K562 (cell line): ENCODE measurements at regions not wholly inside any gene's neighbourhood (a gene's known extent, or its start where the extent isn't known, plus 50 kb on each side); places are given as distances from the start of the nearest gene placed in this dataset.

Source experiments
- ATAC-seq: fragments of 200-7000 bp; cut with Tn5 transposase; 3 replicates; pipeline ENCODE4 v1.9.1; 2020; ENCODE audit warnings: moderate library complexity
- BruUV-seq: library from RNA; stranded (reverse); fragments of 400-500 nt; replicated peaks from 2 replicates; lab custom pipeline; 2021; lab: Mats Ljungman, UMichigan
- CTCF ChIA-PET: fragments of 300-600 bp; formaldehyde crosslinking; extraction: SDS; loops from one replicate; lab custom pipeline; 2021; ENCODE audit warnings: low intra/inter-chr PET ratio; lab: Yijun Ruan, JAX
- POLR2A ChIA-PET: fragments of 300-600, 350-650 bp; sonication (Branson Sonifier 250); formaldehyde crosslinking; extraction: SDS; loops from one replicate; lab custom pipeline; 2021; ENCODE audit warnings: antibody characterized with exemption, inconsistent platforms; lab: Yijun Ruan, JAX
- DNase-seq, 4 experiments: peaks; one replicate each; pipeline versions ENCODE4 v3.0.0 to v3.0.0-alpha.2; 2011 to 2018; ENCODE audit warnings: low spot score in 3 of 4, mixed read lengths in 3 of 4; ENCODE audit errors: extremely low read depth in 1 of 4
- FAIRE-seq: peaks from 2 replicates; lab custom pipeline; 2011; peaks lifted over from hg19 to GRCh38; lab: Jason Lieb, UNC
- H2AFZ ChIP-seq: 2 replicates; pipeline ENCODE4 v1.6.0; 2011; ENCODE audit warnings: low read depth, low read length, control low read depth, inconsistent platforms
- H3K27ac ChIP-seq: fragments of 200-600 bp; 3 replicates; pipeline ENCODE4 v1.8.0; 2011; ENCODE audit warnings: low read depth, mild to moderate bottlenecking, control low read depth, inconsistent platforms, low read length, moderate library complexity, mixed read lengths; ENCODE audit errors: extremely low read depth
- H3K27me3 ChIP-seq, 2 experiments: fragments of 300-600 bp in 1 of 2; 2 replicates in 1 of 2; 3 replicates in 1 of 2; pipeline versions ENCODE4 v1.6.0 to v1.8.0; 2011; ENCODE audit warnings: inconsistent platforms in 2 of 2, low read length in 2 of 2, mild to moderate bottlenecking in 1 of 2, mixed read lengths in 1 of 2, moderate library complexity in 1 of 2; ENCODE audit not compliant: control insufficient read depth in 2 of 2, insufficient read depth in 2 of 2
- H3K36me3 ChIP-seq: fragments of 300-600 bp; 3 replicates; pipeline ENCODE4 v1.8.0; 2011; ENCODE audit warnings: mild to moderate bottlenecking, low read length, inconsistent platforms; ENCODE audit not compliant: control insufficient read depth, insufficient read depth
- H3K4me1 ChIP-seq, 2 experiments: fragments of 200-600 bp in 1 of 2; replicated peaks in 1 of 2; 2 replicates in 1 of 2; 3 replicates in 1 of 2; pipeline versions ENCODE4 v1.5.1 to v1.8.0; 2011; ENCODE audit warnings: inconsistent platforms in 2 of 2, low read length in 2 of 2, mild to moderate bottlenecking in 1 of 2, mixed read lengths in 1 of 2, moderate library complexity in 1 of 2; ENCODE audit not compliant: control insufficient read depth in 2 of 2, insufficient read depth in 2 of 2
- H3K4me2 ChIP-seq: 2 replicates; pipeline ENCODE4 v1.6.1; 2011; ENCODE audit warnings: low read length, control low read depth, inconsistent platforms, mixed read lengths; ENCODE audit not compliant: insufficient read depth
- H3K4me3 ChIP-seq: fragments of 200-600 bp; sonication (generic), shearing (Covaris generic); 2 replicates; pipeline ENCODE4 v1.5.1; 2016; ENCODE audit warnings: control low read depth, inconsistent platforms
- H3K79me2 ChIP-seq: fragments of 200-600 bp; 3 replicates; pipeline ENCODE4 v1.8.0; 2011; ENCODE audit warnings: low read length, inconsistent platforms; ENCODE audit not compliant: control insufficient read depth, insufficient read depth
- H3K9ac ChIP-seq, 2 experiments: 2 replicates each; pipeline versions ENCODE4 v1.6.0 to v1.6.1; 2011; ENCODE audit warnings: low read depth in 2 of 2, low read length in 2 of 2, control low read depth in 1 of 2, inconsistent platforms in 1 of 2, mild to moderate bottlenecking in 1 of 2, mixed read lengths in 1 of 2; ENCODE audit not compliant: insufficient read depth in 1 of 2
- H3K9me1 ChIP-seq: one replicate; pipeline ENCODE4 v1.6.0; 2011; ENCODE audit warnings: inconsistent platforms, mild to moderate bottlenecking, low read length, moderate library complexity; ENCODE audit not compliant: control insufficient read depth, insufficient read depth
- H3K9me3 ChIP-seq: replicated peaks from 2 replicates; pipeline ENCODE4 v1.5.1; 2011; ENCODE audit warnings: low read depth, low read length, inconsistent platforms; ENCODE audit not compliant: control insufficient read depth, insufficient read depth
- H4K20me1 ChIP-seq: replicated peaks from 2 replicates; pipeline ENCODE4 v1.6.1; 2011; ENCODE audit warnings: low read length, inconsistent platforms, mixed read lengths; ENCODE audit not compliant: control insufficient read depth, insufficient read depth
- ILF3 ChIP-seq: fragments of 450-650 bp; IDR thresholded peaks from 2 replicates; pipeline ENCODE4 v1.6.1; 2018; ENCODE audit warnings: antibody characterized with exemption, mild to moderate bottlenecking, moderate library complexity, borderline replicate concordance
- JUND ChIP-seq, 2 experiments: IDR thresholded peaks; 2 replicates in 1 of 2; 3 replicates in 1 of 2; pipeline ENCODE4 v1.6.1; 2011; ENCODE audit warnings: borderline replicate concordance in 2 of 2, low read depth in 2 of 2, low read length in 2 of 2, improper control_type of control experiment in 1 of 2, missing biosample characterization in 1 of 2, missing genetic modification characterization in 1 of 2, missing genetic modification reagents in 1 of 2
- MTF1 ChIP-seq: fragments of 250-450 bp; sonication (Bioruptor Pico); IDR thresholded peaks from 2 replicates; pipeline ENCODE4 v1.9.0; 2021; ENCODE audit warnings: moderate library complexity, mild to moderate bottlenecking, inconsistent platforms, borderline replicate concordance
- NR2C1 ChIP-seq, 2 experiments: fragments of 450-650 bp; IDR thresholded peaks; 2 replicates each; pipeline ENCODE4 v1.6.1; 2017; ENCODE audit warnings: mild to moderate bottlenecking in 2 of 2, antibody characterized with exemption in 1 of 2, inconsistent platforms in 1 of 2, missing compliant biosample characterization in 1 of 2, missing genetic modification characterization in 1 of 2
- RBM25 ChIP-seq: fragments of 200-400 bp; formaldehyde crosslinking; IDR thresholded peaks from 2 replicates; pipeline ENCODE4 v1.6.1; 2018; ENCODE audit warnings: low read length, low read depth, moderate library complexity; ENCODE audit not compliant: severe bottlenecking
- ZBTB26 ChIP-seq: fragments of 450-650 bp; formaldehyde crosslinking; IDR thresholded peaks from 2 replicates; pipeline ENCODE4 v1.4.0; 2022; ENCODE audit warnings: missing genetic modification characterization
- ZNF280A ChIP-seq: fragments of 450-650 bp; IDR thresholded peaks from 2 replicates; pipeline ENCODE4 v1.6.1; 2018; ENCODE audit warnings: mild to moderate bottlenecking, low read depth; ENCODE audit not compliant: partially characterized antibody
- WGBS: fragments of 100-300 bp; shearing (Covaris generic); methylation state at CpG from one replicate; pipeline ENCODE4 v1.1.6; 2016; ENCODE audit warnings: low coverage, mixed read lengths; ENCODE audit not compliant: insufficient coverage; ENCODE audit errors: missing lambda C conversion rate; 5-methylcytosine and 5-hydroxymethylcytosine counted together
- in situ Hi-C: fragments of 300-500 bp; cut with MboI; formaldehyde crosslinking; loops from 4 replicates; pipeline ENCODE4 v1.15.0; 2018; ENCODE audit warnings: inconsistent platforms, mixed read lengths
- intact Hi-C: fragments of 100-400 bp; cut with micrococcal nuclease; formaldehyde crosslinking; loops from 2 replicates; pipeline ENCODE4 v1.14.2; 2022

- TF ChIP-seq ZNF280A (no peak), ZBTB26 (CRISPR knock-in tag) (no peak), ILF3 (no peak), NR2C1 (IDR thresholded peaks at IDR 0.05) (no peak), NR2C1 (tag; IDR thresholded peaks at IDR 0.05) (no peak)
Observed at GRCh38 chr17:36825521-36825920, 111.8 kb upstream of the LHX1 start (continued).

DNA sequence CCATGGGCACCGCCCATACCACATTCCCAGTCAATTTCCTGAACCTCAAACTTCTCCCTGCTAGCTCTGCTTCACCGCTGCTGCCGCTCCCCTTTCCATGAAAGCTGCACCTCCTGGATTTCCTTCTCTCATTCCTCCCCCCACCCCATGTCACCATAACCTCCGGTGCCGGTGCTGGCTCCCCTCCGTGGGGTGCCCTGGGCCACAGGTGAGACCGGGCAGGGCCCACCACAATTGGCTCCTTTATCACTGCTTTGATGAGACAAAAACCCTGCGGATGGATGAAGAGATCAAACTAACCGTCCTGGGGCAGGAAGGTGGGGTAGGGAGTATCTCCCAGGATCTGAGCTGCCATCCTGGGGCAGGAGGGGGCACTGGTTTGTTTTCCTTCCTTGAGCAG is 111.3 kb upstream of the LHX1 start:
- no peaks in the 10 kb centered on the region for H3K79me2 ChIP-seq
- no peaks in the 10 kb centered on the region; a peak in 1 of 5 replicates for H3K4me1 ChIP-seq
- H4K20me1 ChIP-seq, result peaks cover 7% of the 10 kb centered on the region; the same call in 1 of the 2 replicates
- intact Hi-C loops, result no loop called here
- no peaks in the 10 kb centered on the region for H3K9me1 ChIP-seq
- ATAC-seq, result no peak
- H3K9ac ChIP-seq, result no peak overlapping the region
- ChIA-PET CTCF (no interaction called here), POLR2A (interaction anchor here (0.8 kb wide), 1 partner anchor 38 kb away, joined by 4 read pairs; no protein-coding TSS in a partner anchor)
- TF ChIP-seq JUND (IDR thresholded peaks at IDR 0.05; ENCODE audit: borderline replicate concordance, low read depth, low read length) (no peak), JUND (tag; IDR thresholded peaks at IDR 0.05; ENCODE audit: borderline replicate concordance, low read depth, low read length) (no peak), RBM25 (no peak), MTF1 (CRISPR knock-in tag) (no peak)
- FAIRE-seq, result no peak
- H3K4me2 ChIP-seq, result no peak overlapping the region
- no peak overlapping the region for H3K27ac ChIP-seq
- in situ Hi-C loops, result no loop called here
- H3K36me3 ChIP-seq, result no peaks in the 10 kb centered on the region
- BruUV-seq, result no TSS peak
- H3K27me3 ChIP-seq, result peaks cover 15 to 59% of the 10 kb centered on the region in 2 experiments
- no peaks in the 10 kb centered on the region for H3K9me3 ChIP-seq
- H2AFZ ChIP-seq, result no peak overlapping the region
- WGBS, result 1% methylated on average over 9 of the region's 9 CpGs
- DNase-seq, result no peak
- no peak overlapping the region for H3K4me3 ChIP-seq
